ENCODE measurements at regions not wholly inside any gene's neighbourhood (a gene's known extent, or its start where the extent isn't known, plus 50 kb on each side); places are given as distances from the start of the nearest gene placed in this dataset.

DNA sequence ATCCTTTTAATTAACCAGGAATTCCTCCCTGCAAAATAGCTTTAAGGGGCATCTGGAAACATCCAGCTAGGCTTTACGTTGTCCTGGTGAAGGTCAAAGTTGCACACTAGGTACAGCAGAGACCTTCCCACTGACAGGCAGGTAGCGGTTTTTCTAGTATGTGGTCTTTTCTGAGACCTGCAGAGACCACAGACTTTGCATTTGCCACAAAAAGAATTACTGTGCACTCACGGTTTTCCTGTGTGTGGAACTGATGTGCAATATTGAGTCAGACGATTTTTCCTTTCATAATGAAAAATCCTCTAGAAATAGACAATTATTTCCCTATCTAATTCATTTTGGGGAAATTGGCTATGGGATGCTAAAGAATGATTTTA is 417.0 kb upstream of the ADAMTSL1 start:
- POLR2A ChIA-PET, result no interaction called here
- H3K4me1 ChIP-seq (ENCODE audit: control extremely low read depth in 1 of 4, control insufficient read depth in 4 of 4, insufficient read depth in 4 of 4, low read length in 3 of 4), result peaks cover 0 to 37% (median 0%) of the 10 kb centered on the region in 4 experiments
- no CpG with 5 or more reads among the region's 4 CpGs for WGBS (ENCODE audit: insufficient coverage)
- no peak overlapping the region for H3K27ac ChIP-seq (ENCODE audit: insufficient read depth in 1 of 2, low read depth in 1 of 2, low read length in 2 of 2, poor library complexity in 1 of 2, severe bottlenecking in 2 of 2)
- DNase-seq, result no peak
- H3K27me3 ChIP-seq (replicated peaks in 2 of 5; ENCODE audit: control insufficient read depth in 4 of 5, insufficient read depth in 5 of 5, low read length in 4 of 5), result no peaks in the 10 kb centered on the region
- no peaks in the 10 kb centered on the region for H3K36me3 ChIP-seq (ENCODE audit: control insufficient read depth in 4 of 4, insufficient read depth in 4 of 4, low read length in 3 of 4)
- no peak overlapping the region for H3K4me3 ChIP-seq (ENCODE audit: control insufficient read depth in 1 of 7, extremely low read depth in 1 of 7, insufficient read depth in 4 of 7, low read depth in 2 of 7, low read length in 6 of 7)
- H3K9me3 ChIP-seq (ENCODE audit: control extremely low read depth in 1 of 5, control insufficient read depth in 4 of 5, insufficient read depth in 2 of 5, low read depth in 1 of 5, low read length in 4 of 5), result no peaks in the 10 kb centered on the region
- CTCF ChIA-PET, result no interaction called here

DNA sequence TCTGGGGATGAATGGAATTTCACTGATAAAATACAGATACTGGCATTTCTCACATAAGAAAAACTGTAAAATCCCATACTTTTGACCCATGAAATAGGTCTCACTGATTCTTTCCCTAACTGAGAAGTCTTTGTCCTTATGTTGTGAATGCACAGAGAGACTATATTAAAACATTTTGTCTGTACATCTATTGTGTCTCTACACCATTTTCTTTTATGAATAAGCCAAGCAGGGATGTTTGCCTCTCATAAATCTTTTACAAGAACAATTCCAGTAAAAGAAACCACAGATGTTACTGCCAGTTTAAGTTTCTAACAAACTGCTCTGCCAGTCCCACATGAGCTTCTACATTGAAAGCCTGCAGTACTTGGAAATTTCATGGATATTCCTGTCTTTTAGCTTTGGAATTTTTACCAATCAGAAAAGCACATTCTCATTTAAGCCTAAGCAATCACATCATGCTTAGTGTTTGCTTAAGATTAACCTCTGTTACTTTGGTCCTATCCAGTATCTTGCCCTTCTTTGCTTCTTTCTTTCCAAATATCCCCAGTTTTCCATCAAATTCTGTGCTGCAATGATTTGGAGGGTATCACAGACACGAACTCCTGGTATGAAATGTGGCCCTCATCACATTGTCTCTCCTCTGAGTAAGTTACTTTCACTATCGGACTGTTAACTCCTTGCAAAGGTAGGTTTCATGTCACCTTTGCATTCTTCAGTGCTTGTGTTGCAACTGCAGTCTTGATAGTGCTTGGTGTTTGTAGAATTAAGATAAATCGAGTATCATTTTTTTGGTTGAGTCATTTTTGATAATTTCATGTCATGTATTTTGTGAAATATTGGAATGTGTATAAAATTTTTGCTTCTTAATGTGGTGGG is 415.1 kb upstream of the ADAMTSL1 start:
- 87% methylated on average over 3 of the region's 3 CpGs for WGBS (ENCODE audit: insufficient coverage)
- Histone ChIP-seq H3K9me3 (ENCODE audit: control extremely low read depth in 1 of 5, control insufficient read depth in 4 of 5, insufficient read depth in 2 of 5, low read depth in 1 of 5, low read length in 4 of 5) (no peaks in the 10 kb centered on the region), H3K4me3 (ENCODE audit: control insufficient read depth in 1 of 7, extremely low read depth in 1 of 7, insufficient read depth in 4 of 7, low read depth in 2 of 7, low read length in 6 of 7) (no peak overlapping the region), H3K27me3 (replicated peaks in 2 of 5; ENCODE audit: control insufficient read depth in 4 of 5, insufficient read depth in 5 of 5, low read length in 4 of 5) (no peaks in the 10 kb centered on the region), H3K36me3 (ENCODE audit: control insufficient read depth in 4 of 4, insufficient read depth in 4 of 4, low read length in 3 of 4) (no peaks in the 10 kb centered on the region), H3K27ac (ENCODE audit: insufficient read depth in 1 of 2, low read depth in 1 of 2, low read length in 2 of 2, poor library complexity in 1 of 2, severe bottlenecking in 2 of 2) (no peak overlapping the region), H3K4me1 (ENCODE audit: control extremely low read depth in 1 of 4, control insufficient read depth in 4 of 4, insufficient read depth in 4 of 4, low read length in 3 of 4) (peaks cover 0 to 34% (median 0%) of the 10 kb centered on the region in 4 experiments)
- ChIA-PET CTCF (no interaction called here), POLR2A (no interaction called here)
- no peak for DNase-seq

DNA sequence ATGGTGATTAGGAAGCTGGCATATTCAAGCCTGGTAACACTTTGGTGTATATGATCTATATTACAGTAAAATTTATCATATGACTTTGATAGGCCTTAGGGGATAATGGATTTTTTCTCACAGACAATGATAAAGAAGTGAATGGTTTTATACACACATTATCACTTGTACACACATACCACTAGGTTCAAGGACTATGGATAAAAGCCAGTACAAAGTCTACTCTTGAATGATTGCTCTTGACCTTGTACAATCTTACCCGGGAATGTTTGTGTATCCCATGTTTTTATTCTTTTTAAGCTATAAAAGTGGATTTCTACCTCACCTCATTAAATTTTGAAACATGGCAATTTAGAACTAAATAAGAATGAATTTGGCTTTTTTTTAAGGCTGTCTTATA is 414.5 kb upstream of the ADAMTSL1 start:
- H3K9me3 ChIP-seq (ENCODE audit: control extremely low read depth in 1 of 5, control insufficient read depth in 4 of 5, insufficient read depth in 2 of 5, low read depth in 1 of 5, low read length in 4 of 5), result no peaks in the 10 kb centered on the region
- no peaks in the 10 kb centered on the region for H3K27me3 ChIP-seq (replicated peaks in 2 of 5; ENCODE audit: control insufficient read depth in 4 of 5, insufficient read depth in 5 of 5, low read length in 4 of 5)
- POLR2A ChIA-PET, result no interaction called here
- no peak for DNase-seq
- H3K4me1 ChIP-seq (ENCODE audit: control extremely low read depth in 1 of 4, control insufficient read depth in 4 of 4, insufficient read depth in 4 of 4, low read length in 3 of 4), result peaks cover 0 to 34% (median 0%) of the 10 kb centered on the region in 4 experiments
- H3K4me3 ChIP-seq (ENCODE audit: control insufficient read depth in 1 of 7, extremely low read depth in 1 of 7, insufficient read depth in 4 of 7, low read depth in 2 of 7, low read length in 6 of 7), result no peak overlapping the region
- no peaks in the 10 kb centered on the region for H3K36me3 ChIP-seq (ENCODE audit: control insufficient read depth in 4 of 4, insufficient read depth in 4 of 4, low read length in 3 of 4)
- no peak overlapping the region for H3K27ac ChIP-seq (ENCODE audit: insufficient read depth in 1 of 2, low read depth in 1 of 2, low read length in 2 of 2, poor library complexity in 1 of 2, severe bottlenecking in 2 of 2)
- no CpG with 5 or more reads among the region's 1 CpG for WGBS (ENCODE audit: insufficient coverage)
- CTCF ChIA-PET, result no interaction called here

DNA sequence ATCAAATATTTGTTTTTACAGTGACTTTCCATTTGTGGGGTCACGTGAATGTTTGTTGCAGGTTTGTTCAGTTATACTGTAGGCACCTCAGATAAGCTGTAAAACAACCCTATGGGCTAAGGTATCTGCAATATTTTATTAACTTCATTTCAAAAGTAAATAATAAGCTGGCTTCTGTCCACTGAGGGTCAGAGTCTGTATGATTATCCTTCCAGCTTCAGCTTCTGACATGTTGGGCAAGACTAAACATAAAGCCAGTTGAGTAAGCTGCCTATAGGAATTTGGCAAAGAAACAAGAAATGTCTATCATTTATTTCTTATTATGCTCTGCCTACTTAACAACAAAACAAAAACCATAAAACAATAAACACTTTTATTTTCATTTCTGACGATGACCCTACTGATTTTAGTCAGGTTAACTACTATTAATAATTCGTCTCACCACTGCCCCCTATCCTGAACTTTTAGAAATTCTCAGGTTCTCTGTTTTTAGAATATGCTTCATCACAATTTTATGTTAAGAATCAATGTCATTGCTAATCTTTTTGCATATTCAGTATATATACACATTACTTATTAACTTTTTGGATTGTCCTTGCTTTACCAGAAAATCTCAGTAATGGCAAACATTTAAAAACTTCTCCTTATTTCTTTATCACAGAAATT is 413.6 kb upstream of the ADAMTSL1 start:
- peaks cover 0 to 29% (median 0%) of the 10 kb centered on the region in 4 experiments for H3K4me1 ChIP-seq (ENCODE audit: control extremely low read depth in 1 of 4, control insufficient read depth in 4 of 4, insufficient read depth in 4 of 4, low read length in 3 of 4)
- ChIA-PET POLR2A (no interaction called here), CTCF (no interaction called here)
- H3K27me3 ChIP-seq (replicated peaks in 2 of 5; ENCODE audit: control insufficient read depth in 4 of 5, insufficient read depth in 5 of 5, low read length in 4 of 5), result no peaks in the 10 kb centered on the region
- H3K4me3 ChIP-seq (ENCODE audit: control insufficient read depth in 1 of 7, extremely low read depth in 1 of 7, insufficient read depth in 4 of 7, low read depth in 2 of 7, low read length in 6 of 7), result no peak overlapping the region
- no peaks in the 10 kb centered on the region for H3K36me3 ChIP-seq (ENCODE audit: control insufficient read depth in 4 of 4, insufficient read depth in 4 of 4, low read length in 3 of 4)
- DNase-seq, result no peak
- H3K9me3 ChIP-seq (ENCODE audit: control extremely low read depth in 1 of 5, control insufficient read depth in 4 of 5, insufficient read depth in 2 of 5, low read depth in 1 of 5, low read length in 4 of 5), result no peaks in the 10 kb centered on the region
- H3K27ac ChIP-seq (ENCODE audit: insufficient read depth in 1 of 2, low read depth in 1 of 2, low read length in 2 of 2, poor library complexity in 1 of 2, severe bottlenecking in 2 of 2), result no peak overlapping the region
- 100% methylated on average over 1 of the region's 3 CpGs for WGBS (ENCODE audit: insufficient coverage)

DNA sequence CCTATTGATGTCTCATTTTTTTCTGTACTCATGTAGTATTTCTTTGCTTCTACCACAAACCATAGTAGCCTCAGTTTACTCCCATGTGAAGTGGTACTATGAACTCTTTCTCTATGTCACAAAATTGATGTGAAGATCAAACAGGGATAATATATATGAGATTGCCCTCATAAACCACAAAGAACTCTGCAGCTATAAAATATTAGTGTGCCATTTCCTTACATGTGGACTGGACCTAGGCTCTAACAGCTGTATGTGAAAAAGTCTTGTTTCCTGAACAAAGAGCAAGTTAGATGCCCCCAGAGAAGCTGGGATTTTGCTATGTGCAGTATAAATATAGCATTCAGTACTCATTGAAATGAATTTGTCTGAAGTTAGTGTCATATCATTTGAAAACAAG is 412.6 kb upstream of the ADAMTSL1 start:
- CTCF ChIA-PET, result no interaction called here
- no peaks in the 10 kb centered on the region for H3K27me3 ChIP-seq (replicated peaks in 2 of 5; ENCODE audit: control insufficient read depth in 4 of 5, insufficient read depth in 5 of 5, low read length in 4 of 5)
- H3K36me3 ChIP-seq (ENCODE audit: control insufficient read depth in 4 of 4, insufficient read depth in 4 of 4, low read length in 3 of 4), result no peaks in the 10 kb centered on the region
- no peak overlapping the region for H3K4me3 ChIP-seq (ENCODE audit: control insufficient read depth in 1 of 7, extremely low read depth in 1 of 7, insufficient read depth in 4 of 7, low read depth in 2 of 7, low read length in 6 of 7)
- peaks cover 0 to 22% (median 0%) of the 10 kb centered on the region in 4 experiments for H3K4me1 ChIP-seq (ENCODE audit: control extremely low read depth in 1 of 4, control insufficient read depth in 4 of 4, insufficient read depth in 4 of 4, low read length in 3 of 4)
- POLR2A ChIA-PET, result no interaction called here
- H3K27ac ChIP-seq (ENCODE audit: insufficient read depth in 1 of 2, low read depth in 1 of 2, low read length in 2 of 2, poor library complexity in 1 of 2, severe bottlenecking in 2 of 2), result no peak overlapping the region
- no peaks in the 10 kb centered on the region for H3K9me3 ChIP-seq (ENCODE audit: control extremely low read depth in 1 of 5, control insufficient read depth in 4 of 5, insufficient read depth in 2 of 5, low read depth in 1 of 5, low read length in 4 of 5)
- DNase-seq, result no peak

DNA sequence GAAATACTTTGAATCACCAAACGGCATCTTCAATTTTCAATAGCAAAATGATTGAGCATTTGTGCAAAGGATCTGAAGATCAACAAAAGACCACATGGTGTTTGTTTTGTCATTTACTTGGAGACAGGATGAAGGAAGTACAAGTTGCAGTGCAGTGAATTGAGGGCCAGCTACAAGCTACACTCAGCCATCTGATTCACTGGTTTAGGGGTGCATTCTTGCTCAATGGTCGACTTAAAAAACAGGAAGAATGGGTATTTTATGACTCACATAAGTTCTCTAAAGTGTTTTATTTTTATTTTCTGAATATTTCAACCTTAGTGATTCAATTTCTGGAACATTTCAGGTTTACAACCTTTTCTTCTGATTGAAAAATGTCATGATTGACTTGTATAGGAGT is 412.1 kb upstream of the ADAMTSL1 start:
- Histone ChIP-seq H3K4me3 (ENCODE audit: control insufficient read depth in 1 of 7, extremely low read depth in 1 of 7, insufficient read depth in 4 of 7, low read depth in 2 of 7, low read length in 6 of 7) (no peak overlapping the region), H3K27me3 (replicated peaks in 2 of 5; ENCODE audit: control insufficient read depth in 4 of 5, insufficient read depth in 5 of 5, low read length in 4 of 5) (no peaks in the 10 kb centered on the region), H3K9me3 (ENCODE audit: control extremely low read depth in 1 of 5, control insufficient read depth in 4 of 5, insufficient read depth in 2 of 5, low read depth in 1 of 5, low read length in 4 of 5) (no peaks in the 10 kb centered on the region), H3K4me1 (ENCODE audit: control extremely low read depth in 1 of 4, control insufficient read depth in 4 of 4, insufficient read depth in 4 of 4, low read length in 3 of 4) (peaks cover 0 to 17% (median 0%) of the 10 kb centered on the region in 4 experiments), H3K27ac (ENCODE audit: insufficient read depth in 1 of 2, low read depth in 1 of 2, low read length in 2 of 2, poor library complexity in 1 of 2, severe bottlenecking in 2 of 2) (no peak overlapping the region), H3K36me3 (ENCODE audit: control insufficient read depth in 4 of 4, insufficient read depth in 4 of 4, low read length in 3 of 4) (no peaks in the 10 kb centered on the region)
- WGBS (ENCODE audit: insufficient coverage), result no CpG with 5 or more reads among the region's 2 CpGs
- POLR2A ChIA-PET, result no interaction called here
- no peak for DNase-seq
- CTCF ChIA-PET, result no interaction called here

DNA sequence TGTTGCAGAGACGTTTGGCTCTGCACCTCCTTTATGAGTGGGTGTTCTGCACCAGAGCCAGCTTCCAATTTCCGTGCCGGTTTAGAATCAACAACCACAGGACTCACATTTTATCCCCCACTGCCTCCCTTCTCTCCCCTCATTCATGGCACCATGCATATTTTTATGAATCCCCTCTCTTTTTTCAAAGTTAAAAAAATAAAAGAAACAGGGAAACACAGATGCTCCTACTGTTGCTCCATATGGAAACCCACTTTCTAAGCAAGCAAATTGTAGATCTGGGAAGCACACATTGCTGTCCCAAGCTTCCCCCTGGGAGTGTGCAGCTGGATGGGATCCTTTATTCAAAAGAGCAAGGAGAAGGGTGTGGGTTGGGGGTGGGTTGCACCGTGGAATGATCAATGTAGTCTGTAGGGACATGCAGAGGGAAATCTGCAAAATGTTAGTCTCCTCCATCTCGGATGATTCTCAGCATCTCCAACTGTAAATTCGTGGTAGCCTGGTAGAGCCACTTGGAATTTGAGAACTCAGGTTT is 410.0 kb upstream of the ADAMTSL1 start:
- Histone ChIP-seq H3K27me3 (replicated peaks in 2 of 5; ENCODE audit: control insufficient read depth in 4 of 5, insufficient read depth in 5 of 5, low read length in 4 of 5) (no peaks in the 10 kb centered on the region), H3K4me3 (ENCODE audit: control insufficient read depth in 1 of 7, extremely low read depth in 1 of 7, insufficient read depth in 4 of 7, low read depth in 2 of 7, low read length in 6 of 7) (no peak overlapping the region), H3K27ac (ENCODE audit: insufficient read depth in 1 of 2, low read depth in 1 of 2, low read length in 2 of 2, poor library complexity in 1 of 2, severe bottlenecking in 2 of 2) (no peak overlapping the region), H3K36me3 (ENCODE audit: control insufficient read depth in 4 of 4, insufficient read depth in 4 of 4, low read length in 3 of 4) (no peaks in the 10 kb centered on the region), H3K9me3 (ENCODE audit: control extremely low read depth in 1 of 5, control insufficient read depth in 4 of 5, insufficient read depth in 2 of 5, low read depth in 1 of 5, low read length in 4 of 5) (no peaks in the 10 kb centered on the region), H3K4me1 (ENCODE audit: control extremely low read depth in 1 of 4, control insufficient read depth in 4 of 4, insufficient read depth in 4 of 4, low read length in 3 of 4) (peaks cover 0 to 2% (median 0%) of the 10 kb centered on the region in 4 experiments)
- 80% methylated on average over 4 of the region's 6 CpGs for WGBS (ENCODE audit: insufficient coverage)
- ChIA-PET CTCF (no interaction called here), POLR2A (interaction anchor here (0.6 kb wide), 1 partner anchor 44 kb away, joined by 3 read pairs; no protein-coding TSS in a partner anchor)
- no peak for DNase-seq

Data from common myeloid progenitor, CD34-positive (primary cell).